GM12878 (cell line): ENCODE measurements at regions not wholly inside any gene's neighbourhood (a gene's known extent, or its start where the extent isn't known, plus 50 kb on each side); places are given as distances from the start of the nearest gene placed in this dataset.

ENCODE experiments used
- ATAC-seq: fragments of 200-7000 bp; cut with Tn5 transposase; 3 replicates; pipeline ENCODE4 v1.9.1; 2020; ENCODE audit warnings: mild to moderate bottlenecking, moderate library complexity
- BruUV-seq: library from RNA; stranded (reverse); fragments of 400-500 nt; replicated peaks from 2 replicates; lab custom pipeline; 2021; lab: Mats Ljungman, UMichigan
- CTCF ChIA-PET: fragments of 300-600 bp; sonication (Branson Sonifier 250); formaldehyde crosslinking; extraction: SDS; loops from one replicate; lab custom pipeline; 2021; ENCODE audit warnings: inconsistent platforms; lab: Yijun Ruan, JAX
- POLR2A ChIA-PET: fragments of 350-600 bp; formaldehyde crosslinking; extraction: SDS; loops from one replicate; lab custom pipeline; 2021; ENCODE audit warnings: inconsistent platforms; lab: Charles Lee
- RAD21 ChIA-PET: fragments of 300-600 bp; sonication (Branson Sonifier 250); formaldehyde crosslinking; loops from one replicate; lab custom pipeline; 2023; ENCODE audit warnings: antibody characterized with exemption; ENCODE audit not compliant: unreplicated experiment; lab: Charles Lee
- SMC1A ChIA-PET: fragments of 300-600 bp; sonication (Branson Sonifier 250); formaldehyde crosslinking; loops from one replicate; lab custom pipeline; 2023; ENCODE audit not compliant: unreplicated experiment, uncharacterized antibody; lab: Charles Lee
- DNase-seq: peaks from one replicate; pipeline ENCODE4 v3.0.0-alpha.2; 2011; ENCODE audit warnings: low read depth, low spot score
- FAIRE-seq: peaks from 3 replicates; lab custom pipeline; 2011; peaks lifted over from hg19 to GRCh38; lab: Jason Lieb, UNC
- H2AFZ ChIP-seq: 2 replicates; pipeline ENCODE4 v1.6.0; 2011; ENCODE audit warnings: low read depth, low read length, control low read depth; ENCODE audit not compliant: control insufficient read depth
- H3K27ac ChIP-seq: 2 replicates; pipeline ENCODE4 v1.5.1; 2011; ENCODE audit warnings: control low read depth; ENCODE audit not compliant: control insufficient read depth, insufficient read depth
- H3K27me3 ChIP-seq, 2 experiments: replicated peaks in 1 of 2; 2 replicates each; pipeline versions ENCODE4 v1.6.0 to v1.6.1; 2011; ENCODE audit warnings: low read length in 1 of 2; ENCODE audit not compliant: control insufficient read depth in 2 of 2, insufficient read depth in 2 of 2
- H3K36me3 ChIP-seq, 2 experiments: 2 replicates each; pipeline ENCODE4 v1.5.1; 2011; ENCODE audit warnings: low read length in 1 of 2; ENCODE audit not compliant: control insufficient read depth in 2 of 2, insufficient read depth in 2 of 2
- H3K4me1 ChIP-seq: 2 replicates; pipeline ENCODE4 v1.6.1; 2011; ENCODE audit warnings: mild to moderate bottlenecking, low read length, moderate library complexity, mixed read lengths; ENCODE audit not compliant: control insufficient read depth, insufficient read depth
- H3K4me2 ChIP-seq: 2 replicates; pipeline ENCODE4 v1.6.0; 2011; ENCODE audit warnings: control low read depth; ENCODE audit not compliant: control insufficient read depth, insufficient read depth
- H3K4me3 ChIP-seq: fragments of 200-600 bp; sonication (generic); 2 replicates; pipeline ENCODE4 v1.5.1; 2016
- H3K79me2 ChIP-seq: 2 replicates; pipeline ENCODE4 v1.6.0; 2011; ENCODE audit warnings: low read length; ENCODE audit not compliant: control insufficient read depth, insufficient read depth
- H3K9ac ChIP-seq: 2 replicates; pipeline ENCODE4 v1.8.0; 2011; ENCODE audit warnings: low read length, control low read depth, mixed read lengths; ENCODE audit not compliant: control insufficient read depth, insufficient read depth
- H3K9me3 ChIP-seq: replicated peaks from 3 replicates; pipeline ENCODE4 v1.5.1; 2011; ENCODE audit warnings: mild to moderate bottlenecking, low read length; ENCODE audit not compliant: control insufficient read depth, insufficient read depth
- H4K20me1 ChIP-seq: 2 replicates; pipeline ENCODE4 v1.6.0; 2011; ENCODE audit not compliant: control insufficient read depth, insufficient read depth
- ATF7 ChIP-seq: fragments of 450-650 bp; IDR thresholded peaks from 2 replicates; pipeline ENCODE4 v1.6.1; 2016; ENCODE audit warnings: low read depth, mild to moderate bottlenecking
- FOXM1 ChIP-seq: IDR thresholded peaks from 2 replicates; pipeline ENCODE4 v1.6.1; 2012; ENCODE audit warnings: low read depth, mild to moderate bottlenecking, inconsistent platforms, low read length, moderate library complexity
- RAD51 ChIP-seq: fragments of 450-650 bp; IDR thresholded peaks from 2 replicates; pipeline ENCODE4 v1.6.1; 2016; ENCODE audit warnings: moderate library complexity, mild to moderate bottlenecking, inconsistent platforms
- RBBP5 ChIP-seq: fragments of 200-600 bp; sonication (generic); conservative IDR thresholded peaks from 2 replicates; pipeline ENCODE4 v1.6.1; 2016
- RCOR1 ChIP-seq: conservative IDR thresholded peaks from 2 replicates; pipeline ENCODE4 v1.6.1; 2012; ENCODE audit warnings: low read depth, low read length, improper control_type of control experiment
- SUZ12 ChIP-seq: fragments of 200-600 bp; sonication (generic); IDR thresholded peaks from one replicate; pipeline ENCODE4 v1.6.1; 2018; ENCODE audit warnings: antibody characterized with exemption, mild to moderate bottlenecking; ENCODE audit not compliant: unreplicated experiment
- ZNF217 ChIP-seq: fragments of 450-650 bp; IDR thresholded peaks from 2 replicates; pipeline ENCODE4 v1.6.1; 2017; ENCODE audit warnings: antibody characterized with exemption, mild to moderate bottlenecking
- ZNF24 ChIP-seq: fragments of 450-650 bp; IDR thresholded peaks from 2 replicates; pipeline ENCODE4 v1.6.1; 2017; ENCODE audit warnings: antibody characterized with exemption, mild to moderate bottlenecking
- WGBS: methylation state at CpG from one replicate; pipeline ENCODE4 v1.1.6; 2016; ENCODE audit warnings: low lambda C conversion rate; ENCODE audit not compliant: insufficient replicate concordance, insufficient coverage; ENCODE audit errors: missing lambda C conversion rate; 5-methylcytosine and 5-hydroxymethylcytosine counted together
- in situ Hi-C: fragments of 300-500 bp; cut with MboI; formaldehyde crosslinking; loops from 9 replicates; pipeline ENCODE4 v1.14.3; 2018; ENCODE audit warnings: mixed read lengths
- intact Hi-C: fragments of 100-400 bp; cut with micrococcal nuclease; formaldehyde crosslinking; loops from one replicate; pipeline ENCODE4 v1.14.2; 2022; ENCODE audit not compliant: unreplicated experiment
- TF ChIP-seq, protein P1 (sequence below): IDR thresholded peaks from 2 replicates; pipeline ENCODE4 v1.6.1; 2012; ENCODE audit warnings: improper control_type of control experiment, low read depth, low read length; ENCODE audit not compliant: insufficient replicate concordance
- TF ChIP-seq, protein P2 (sequence below): IDR thresholded peaks from 2 replicates; pipeline ENCODE4 v1.6.1; 2011; ENCODE audit warnings: low read depth, mild to moderate bottlenecking, low read length, moderate library complexity, borderline replicate concordance; ENCODE audit errors: extremely low read depth
- TF ChIP-seq, protein P3 (sequence below): fragments of 450-650 bp; IDR thresholded peaks from 2 replicates; pipeline ENCODE4 v1.6.1; 2016; ENCODE audit warnings: mild to moderate bottlenecking
- TF ChIP-seq, protein P4 (sequence below): fragments of 450-650 bp; IDR thresholded peaks from 2 replicates; pipeline ENCODE4 v1.6.1; 2016; ENCODE audit warnings: mild to moderate bottlenecking

DNA sequence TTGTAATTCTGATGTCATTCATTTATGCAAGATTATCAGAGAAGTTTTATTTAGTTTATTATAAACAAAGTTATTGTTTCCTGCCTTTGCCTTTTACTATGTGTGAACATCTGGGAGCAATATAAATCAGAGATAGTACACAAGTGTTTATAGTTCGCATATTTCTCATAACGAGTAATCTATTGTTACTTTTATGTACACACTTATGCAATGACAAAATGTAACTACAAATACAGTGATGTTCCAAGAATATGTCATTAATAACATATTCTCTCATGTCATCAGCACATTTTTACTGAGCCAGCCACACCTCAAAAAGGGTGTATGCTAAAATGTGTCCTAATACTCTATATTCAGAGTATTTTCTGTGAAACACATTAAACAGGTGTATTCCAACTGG, 243.2 kb downstream of the ALX1 start:
- in situ Hi-C loops = no loop called here
- H3K27ac ChIP-seq = no peak overlapping the region
- ChIA-PET CTCF (no interaction called here), SMC1A (no interaction called here), RAD21 (no interaction called here), POLR2A (no interaction called here)
- no peaks in the 10 kb centered on the region for H3K36me3 ChIP-seq
- H3K9ac ChIP-seq = no peak overlapping the region
- H3K4me2 ChIP-seq = no peak overlapping the region
- H2AFZ ChIP-seq = no peak overlapping the region
- H4K20me1 ChIP-seq = no peaks in the 10 kb centered on the region
- ATAC-seq (no peak), DNase-seq (no peak), FAIRE-seq (no peak)
- WGBS = 100% methylated on average over 2 of the region's 2 CpGs
- no TSS peak for BruUV-seq
- no peaks in the 10 kb centered on the region for H3K27me3 ChIP-seq
- intact Hi-C loops = no loop called here
- no peaks in the 10 kb centered on the region for H3K9me3 ChIP-seq
- no peak overlapping the region for H3K4me3 ChIP-seq
- H3K79me2 ChIP-seq = no peaks in the 10 kb centered on the region
- TF ChIP-seq RBBP5 (no peak), ATF7 (no peak), ZNF217 (no peak), RAD51 (no peak), RCOR1 (no peak), SUZ12 (no peak), FOXM1 (no peak), ZNF24 (no peak)
- TF ChIP-seq, protein P1, sequence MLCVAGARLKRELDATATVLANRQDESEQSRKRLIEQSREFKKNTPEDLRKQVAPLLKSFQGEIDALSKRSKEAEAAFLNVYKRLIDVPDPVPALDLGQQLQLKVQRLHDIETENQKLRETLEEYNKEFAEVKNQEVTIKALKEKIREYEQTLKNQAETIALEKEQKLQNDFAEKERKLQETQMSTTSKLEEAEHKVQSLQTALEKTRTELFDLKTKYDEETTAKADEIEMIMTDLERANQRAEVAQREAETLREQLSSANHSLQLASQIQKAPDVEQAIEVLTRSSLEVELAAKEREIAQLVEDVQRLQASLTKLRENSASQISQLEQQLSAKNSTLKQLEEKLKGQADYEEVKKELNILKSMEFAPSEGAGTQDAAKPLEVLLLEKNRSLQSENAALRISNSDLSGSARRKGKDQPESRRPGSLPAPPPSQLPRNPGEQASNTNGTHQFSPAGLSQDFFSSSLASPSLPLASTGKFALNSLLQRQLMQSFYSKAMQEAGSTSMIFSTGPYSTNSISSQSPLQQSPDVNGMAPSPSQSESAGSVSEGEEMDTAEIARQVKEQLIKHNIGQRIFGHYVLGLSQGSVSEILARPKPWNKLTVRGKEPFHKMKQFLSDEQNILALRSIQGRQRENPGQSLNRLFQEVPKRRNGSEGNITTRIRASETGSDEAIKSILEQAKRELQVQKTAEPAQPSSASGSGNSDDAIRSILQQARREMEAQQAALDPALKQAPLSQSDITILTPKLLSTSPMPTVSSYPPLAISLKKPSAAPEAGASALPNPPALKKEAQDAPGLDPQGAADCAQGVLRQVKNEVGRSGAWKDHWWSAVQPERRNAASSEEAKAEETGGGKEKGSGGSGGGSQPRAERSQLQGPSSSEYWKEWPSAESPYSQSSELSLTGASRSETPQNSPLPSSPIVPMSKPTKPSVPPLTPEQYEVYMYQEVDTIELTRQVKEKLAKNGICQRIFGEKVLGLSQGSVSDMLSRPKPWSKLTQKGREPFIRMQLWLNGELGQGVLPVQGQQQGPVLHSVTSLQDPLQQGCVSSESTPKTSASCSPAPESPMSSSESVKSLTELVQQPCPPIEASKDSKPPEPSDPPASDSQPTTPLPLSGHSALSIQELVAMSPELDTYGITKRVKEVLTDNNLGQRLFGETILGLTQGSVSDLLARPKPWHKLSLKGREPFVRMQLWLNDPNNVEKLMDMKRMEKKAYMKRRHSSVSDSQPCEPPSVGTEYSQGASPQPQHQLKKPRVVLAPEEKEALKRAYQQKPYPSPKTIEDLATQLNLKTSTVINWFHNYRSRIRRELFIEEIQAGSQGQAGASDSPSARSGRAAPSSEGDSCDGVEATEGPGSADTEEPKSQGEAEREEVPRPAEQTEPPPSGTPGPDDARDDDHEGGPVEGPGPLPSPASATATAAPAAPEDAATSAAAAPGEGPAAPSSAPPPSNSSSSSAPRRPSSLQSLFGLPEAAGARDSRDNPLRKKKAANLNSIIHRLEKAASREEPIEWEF = no peak
- TF ChIP-seq, protein P2, sequence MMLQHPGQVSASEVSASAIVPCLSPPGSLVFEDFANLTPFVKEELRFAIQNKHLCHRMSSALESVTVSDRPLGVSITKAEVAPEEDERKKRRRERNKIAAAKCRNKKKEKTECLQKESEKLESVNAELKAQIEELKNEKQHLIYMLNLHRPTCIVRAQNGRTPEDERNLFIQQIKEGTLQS = no peak
- TF ChIP-seq, protein P3, sequence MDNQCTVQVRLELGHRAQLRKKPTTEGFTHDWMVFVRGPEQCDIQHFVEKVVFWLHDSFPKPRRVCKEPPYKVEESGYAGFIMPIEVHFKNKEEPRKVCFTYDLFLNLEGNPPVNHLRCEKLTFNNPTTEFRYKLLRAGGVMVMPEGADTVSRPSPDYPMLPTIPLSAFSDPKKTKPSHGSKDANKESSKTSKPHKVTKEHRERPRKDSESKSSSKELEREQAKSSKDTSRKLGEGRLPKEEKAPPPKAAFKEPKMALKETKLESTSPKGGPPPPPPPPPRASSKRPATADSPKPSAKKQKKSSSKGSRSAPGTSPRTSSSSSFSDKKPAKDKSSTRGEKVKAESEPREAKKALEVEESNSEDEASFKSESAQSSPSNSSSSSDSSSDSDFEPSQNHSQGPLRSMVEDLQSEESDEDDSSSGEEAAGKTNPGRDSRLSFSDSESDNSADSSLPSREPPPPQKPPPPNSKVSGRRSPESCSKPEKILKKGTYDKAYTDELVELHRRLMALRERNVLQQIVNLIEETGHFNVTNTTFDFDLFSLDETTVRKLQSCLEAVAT = no peak
- TF ChIP-seq, protein P4, sequence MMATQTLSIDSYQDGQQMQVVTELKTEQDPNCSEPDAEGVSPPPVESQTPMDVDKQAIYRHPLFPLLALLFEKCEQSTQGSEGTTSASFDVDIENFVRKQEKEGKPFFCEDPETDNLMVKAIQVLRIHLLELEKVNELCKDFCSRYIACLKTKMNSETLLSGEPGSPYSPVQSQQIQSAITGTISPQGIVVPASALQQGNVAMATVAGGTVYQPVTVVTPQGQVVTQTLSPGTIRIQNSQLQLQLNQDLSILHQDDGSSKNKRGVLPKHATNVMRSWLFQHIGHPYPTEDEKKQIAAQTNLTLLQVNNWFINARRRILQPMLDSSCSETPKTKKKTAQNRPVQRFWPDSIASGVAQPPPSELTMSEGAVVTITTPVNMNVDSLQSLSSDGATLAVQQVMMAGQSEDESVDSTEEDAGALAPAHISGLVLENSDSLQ = no peak
- H3K4me1 ChIP-seq = peaks cover 16% of the 10 kb centered on the region
